Limb (tissue), 2 donors: ENCODE measurements at regions not wholly inside any gene's neighbourhood (a gene's known extent, or its start where the extent isn't known, plus 50 kb on each side); places are given as distances from the start of the nearest gene placed in this dataset.
"Not testable (repeated sequence)": the region's sequence is repeated elsewhere in the genome, so short reads cannot be mapped to it uniquely, and the experiment has no call there.

Experiments
- DNase-seq, 2 donors: peaks; one replicate each; pipeline ENCODE4 v3.0.0-alpha.2; 2016; ENCODE audit errors: extremely low spot score in 2 of 2

DNA sequence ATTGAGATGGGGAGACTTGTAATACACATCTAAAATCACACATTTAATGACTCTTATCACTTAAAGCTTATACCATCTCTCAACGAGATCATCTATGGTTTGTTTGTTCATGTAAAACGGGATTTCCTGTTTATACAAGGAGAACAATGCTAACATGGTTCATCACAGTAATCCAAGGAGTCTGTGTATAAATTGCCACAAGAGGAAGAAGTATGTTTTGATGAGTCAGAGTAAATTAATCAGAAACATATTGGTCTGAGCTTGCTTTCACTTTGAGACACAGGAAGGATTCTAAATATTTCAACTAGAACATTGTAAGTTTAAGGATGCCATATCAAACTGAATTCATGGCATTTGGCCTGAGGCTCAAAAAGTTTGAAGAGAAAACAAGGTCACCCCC, 594.1 kb downstream of the GLUD2 start:
- peak in 1 of 2 donors; percentile 1 for DNase-seq

DNA sequence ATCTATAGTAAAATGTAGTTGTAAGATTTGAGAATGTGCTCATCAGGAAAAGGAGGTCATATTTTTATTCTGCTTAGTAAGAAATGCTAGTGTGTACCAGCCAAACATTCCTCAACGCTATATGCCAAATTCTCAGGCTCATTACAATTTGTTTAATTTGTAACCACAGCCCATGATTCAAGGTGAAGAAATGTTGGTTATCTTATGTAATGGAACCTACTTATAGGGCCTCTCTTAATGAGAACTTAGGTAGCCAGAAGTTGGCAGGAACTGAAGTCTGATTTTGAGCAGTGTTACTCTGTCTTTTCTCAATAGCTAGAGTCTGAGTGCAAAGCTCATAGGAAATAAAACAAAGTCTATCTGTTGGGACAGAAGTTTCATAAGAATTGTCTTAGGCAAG, 595.0 kb downstream of the GLUD2 start:
- no peak for DNase-seq

DNA sequence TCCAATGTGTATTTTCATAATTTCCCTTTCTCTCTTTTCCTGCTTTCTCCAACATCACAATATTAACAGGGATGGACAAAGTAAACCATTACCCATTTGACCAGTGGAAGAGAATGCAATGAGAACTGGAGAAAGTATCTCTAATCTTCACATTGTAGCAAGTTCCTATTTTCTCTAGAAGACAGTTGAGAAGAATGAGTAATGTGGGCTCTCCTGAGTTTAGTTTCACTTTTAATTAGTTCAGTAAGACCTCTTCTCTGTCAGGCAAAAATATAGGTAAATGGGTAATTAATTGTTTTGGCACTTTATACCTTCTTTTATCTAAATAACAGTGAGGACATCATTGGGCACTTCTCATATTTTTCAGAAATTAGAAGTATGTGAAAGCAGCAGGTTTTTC, 602.0 kb downstream of the GLUD2 start:
- DNase-seq = no peak

DNA sequence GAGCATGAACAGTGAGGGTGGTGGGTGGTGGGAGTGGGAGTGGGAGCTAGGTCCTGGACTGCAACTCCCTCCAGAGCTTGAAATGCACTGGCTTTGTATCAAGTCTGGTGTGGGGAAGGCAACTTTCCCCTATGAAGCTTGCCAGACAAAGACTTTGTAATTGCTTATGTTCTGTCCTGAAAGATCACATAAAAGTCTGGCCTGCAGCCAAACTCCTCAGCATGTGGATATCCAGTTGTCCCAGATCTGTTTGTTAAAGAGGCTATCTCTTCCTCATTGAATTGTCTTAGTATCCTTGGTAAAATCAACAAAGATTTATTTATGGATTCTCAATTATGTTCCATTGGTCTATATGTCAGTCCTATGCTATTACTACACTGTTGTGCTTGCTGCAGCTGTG, 607.9 kb downstream of the GLUD2 start:
- DNase-seq = peak; percentile 1 to 17

DNA sequence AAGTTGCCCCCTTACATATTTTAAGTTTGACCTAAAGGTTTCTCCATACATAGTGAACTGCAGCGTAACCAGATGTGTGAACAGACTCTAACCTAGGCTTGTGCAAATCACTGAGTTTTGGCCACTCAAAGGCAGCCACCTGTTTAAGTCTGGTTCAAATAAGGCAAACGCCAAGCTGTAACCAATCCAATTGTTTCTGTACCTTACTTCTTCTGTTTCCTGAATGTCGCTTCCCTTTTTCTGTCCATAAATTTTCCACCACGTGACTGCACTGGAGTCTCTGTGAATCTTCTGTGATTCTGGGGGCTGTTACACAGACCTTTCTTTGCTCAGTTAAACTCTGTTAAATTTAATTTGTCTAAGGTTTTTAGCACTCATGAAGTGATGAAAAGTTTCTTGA, 618.8 kb downstream of the GLUD2 start:
- DNase-seq = no peak

DNA sequence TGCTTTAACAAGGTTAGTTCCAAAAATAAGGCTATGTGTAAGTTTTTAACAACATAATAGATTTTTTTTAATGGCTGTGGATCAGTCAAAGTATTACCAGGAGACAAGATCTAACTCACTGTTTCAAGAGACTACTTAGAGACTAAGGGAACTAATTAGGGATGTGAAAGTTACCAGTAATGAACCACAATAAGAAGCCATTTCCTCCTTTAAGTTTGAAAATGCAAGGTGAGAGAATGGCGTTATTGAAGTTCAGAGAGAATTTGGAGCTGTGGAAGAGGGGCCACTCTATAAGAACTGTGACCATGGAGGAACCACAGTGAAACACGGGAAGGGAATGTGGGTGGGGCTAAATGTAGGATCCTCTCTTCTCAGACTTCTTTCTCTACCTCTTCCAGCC, 624.2 kb downstream of the GLUD2 start:
- no peak for DNase-seq

DNA sequence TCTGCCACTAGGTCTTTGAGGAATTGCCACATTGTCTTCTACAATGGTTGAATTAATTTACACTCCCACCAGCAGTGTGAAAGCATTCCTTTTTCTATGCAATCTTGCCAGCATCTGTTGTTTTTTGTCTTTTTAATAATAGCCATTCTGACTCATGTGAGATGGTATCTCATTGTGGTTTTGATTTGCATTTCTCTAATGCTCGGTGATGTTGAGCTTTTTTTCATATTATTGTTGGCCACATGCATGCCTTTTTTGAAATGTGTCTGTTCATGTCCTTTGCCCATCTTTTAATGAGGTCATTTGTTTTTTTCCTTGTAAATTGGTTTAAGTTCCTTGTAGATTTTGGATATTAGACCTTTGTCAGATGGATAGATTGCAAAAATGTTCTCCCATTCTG, 661.8 kb downstream of the GLUD2 start:
- not testable (repeated sequence) for DNase-seq

DNA sequence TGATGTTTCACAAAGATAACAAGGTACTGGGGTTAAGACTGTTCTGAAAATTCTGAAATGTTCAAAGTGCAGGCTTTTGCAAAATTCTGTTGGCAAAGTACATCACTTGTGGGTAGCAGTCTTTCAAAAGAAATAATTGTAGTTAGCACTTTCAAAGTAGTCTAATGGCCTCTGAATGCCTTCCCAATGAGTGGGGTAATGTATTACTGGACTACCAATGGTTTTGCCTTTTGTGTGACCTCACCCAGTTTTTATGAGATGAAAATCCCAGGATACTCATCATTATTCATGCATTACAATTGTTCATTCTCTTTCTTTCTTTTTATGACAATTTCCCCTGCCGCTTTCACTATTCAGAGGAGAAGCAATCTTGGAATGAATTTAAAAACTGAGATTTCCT, 686.1 kb downstream of the GLUD2 start:
- DNase-seq = no peak

DNA sequence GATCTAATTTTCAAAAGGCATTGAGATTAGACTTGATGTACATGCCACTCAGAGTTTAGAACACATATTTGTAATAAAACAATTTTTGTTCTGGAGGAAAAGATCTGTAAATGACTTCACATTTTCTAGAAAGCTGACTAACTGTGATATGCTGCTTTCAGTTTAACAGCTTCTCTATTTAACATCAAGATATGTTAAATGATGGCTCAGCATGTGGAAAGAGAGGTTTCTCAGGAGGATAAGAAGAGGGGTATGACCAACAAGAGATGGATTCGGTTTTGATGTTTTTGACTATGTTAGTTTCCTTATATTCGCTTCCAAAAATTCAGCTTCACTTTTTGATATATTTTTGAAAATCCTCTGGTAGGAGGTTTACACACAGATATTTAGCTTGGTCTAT, 698.7 kb downstream of the GLUD2 start:
- no peak for DNase-seq

DNA sequence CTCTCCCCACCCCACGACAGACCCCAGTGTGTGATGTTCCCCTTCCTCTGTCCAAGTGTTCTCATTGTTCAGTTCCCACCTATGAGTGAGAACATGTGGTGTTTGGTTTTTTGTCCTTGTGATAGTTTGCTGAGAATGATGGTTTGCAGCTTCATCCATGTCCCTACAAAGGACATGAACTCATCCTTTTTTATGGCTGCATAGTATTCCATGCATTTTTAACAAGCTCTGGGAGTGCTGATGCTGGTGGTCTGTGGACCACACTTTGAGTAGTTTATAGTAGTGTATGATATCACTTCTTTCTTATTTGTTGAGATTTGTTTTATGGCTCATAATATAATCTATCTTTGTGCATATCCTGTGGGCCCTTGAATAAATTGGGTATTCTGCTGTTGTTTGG, 706.2 kb downstream of the GLUD2 start:
- not testable (repeated sequence) for DNase-seq

DNA sequence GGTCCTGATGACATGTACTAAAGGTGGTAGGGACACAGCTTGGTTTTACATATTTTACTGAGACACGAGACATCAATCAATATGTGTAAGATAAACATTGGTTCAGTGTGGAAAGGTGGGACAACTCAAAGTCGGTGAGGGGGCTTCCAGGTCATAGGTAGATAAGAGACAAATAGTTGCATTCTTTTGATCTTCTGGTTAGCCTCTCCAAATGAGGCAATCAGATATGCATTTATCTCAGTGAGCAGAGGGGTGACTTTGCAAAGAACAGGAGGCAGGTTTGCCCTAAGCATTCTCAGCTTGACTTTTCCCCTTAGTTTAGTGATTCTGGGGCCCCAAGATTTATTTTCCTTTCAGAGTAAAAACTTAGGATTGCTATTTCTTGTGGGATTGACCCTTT, 706.9 kb downstream of the GLUD2 start:
- no peak for DNase-seq

DNA sequence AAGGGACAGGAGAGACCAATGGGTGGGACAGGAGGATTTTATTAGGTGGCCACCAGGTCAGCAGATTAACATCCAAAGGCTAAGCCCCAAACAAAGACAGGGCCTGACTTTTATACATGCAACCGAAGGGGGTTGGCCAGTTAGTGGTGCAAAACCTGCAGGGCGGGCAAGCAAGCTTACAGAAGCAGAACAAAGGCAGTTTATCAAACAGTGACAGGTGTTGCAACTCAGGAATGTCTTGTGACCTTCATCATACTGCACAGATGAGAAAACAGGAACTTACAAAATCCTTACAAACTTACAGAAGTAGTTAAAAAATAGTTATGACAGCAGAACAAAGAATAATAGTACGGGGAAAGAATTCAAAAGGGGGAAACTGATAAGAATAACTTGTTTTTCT, 708.1 kb downstream of the GLUD2 start:
- DNase-seq = no peak

DNA sequence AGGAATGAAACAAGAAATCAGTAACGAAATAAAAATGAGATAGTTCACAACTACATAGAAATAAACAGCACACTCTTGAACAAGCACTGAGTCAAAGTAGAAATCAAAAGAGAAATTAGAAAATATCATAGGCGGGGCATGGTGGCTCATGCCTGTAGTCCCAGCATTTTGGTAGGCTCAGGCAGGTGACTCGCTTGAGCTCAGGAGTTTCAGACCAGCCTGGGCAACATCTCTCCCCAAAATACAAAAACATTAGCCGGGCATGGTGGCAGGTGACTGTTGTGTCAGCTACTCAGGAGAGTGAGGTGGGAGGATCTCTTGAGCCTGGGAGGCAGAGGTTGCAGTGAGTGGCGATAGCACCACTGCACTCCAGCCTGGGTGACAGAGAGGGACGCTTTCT, 714.4 kb downstream of the GLUD2 start:
- no peak for DNase-seq

DNA sequence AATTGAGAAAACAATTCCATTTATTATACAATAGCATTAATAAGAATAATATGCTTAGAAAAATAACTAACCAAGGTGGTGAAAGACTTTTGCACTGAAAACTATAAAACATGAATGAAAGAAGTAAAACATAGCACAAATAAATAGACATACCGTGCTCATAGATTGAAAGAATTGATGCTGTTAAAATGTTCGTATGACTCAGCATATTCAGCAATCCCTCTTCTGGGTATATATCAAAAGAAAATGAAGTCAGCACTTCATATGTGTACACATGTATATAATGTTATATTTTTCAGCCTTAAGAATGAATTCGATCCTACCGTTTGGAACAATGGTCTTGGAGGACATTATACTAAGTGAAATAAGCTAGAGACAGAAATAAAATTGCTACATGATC, 716.3 kb downstream of the GLUD2 start:
- no peak for DNase-seq

DNA sequence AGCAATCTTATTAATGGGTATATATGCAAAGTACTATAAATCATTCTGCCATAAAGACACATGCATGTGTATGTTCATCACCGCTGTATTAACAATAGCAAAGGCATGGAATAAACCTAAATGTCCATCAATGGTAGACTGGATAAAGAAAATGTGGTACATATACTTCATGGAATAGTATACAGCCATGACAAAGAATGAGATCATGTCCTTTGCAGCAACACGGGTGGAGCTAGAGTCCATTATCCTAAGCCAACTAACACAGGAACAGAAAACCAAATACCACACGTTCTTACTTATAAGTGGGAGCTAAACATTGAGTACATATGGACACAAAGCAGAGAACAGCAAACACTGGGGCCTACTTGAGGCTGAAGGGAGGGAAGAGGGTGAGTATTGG, 720.8 kb downstream of the GLUD2 start:
- DNase-seq = not testable (repeated sequence)

DNA sequence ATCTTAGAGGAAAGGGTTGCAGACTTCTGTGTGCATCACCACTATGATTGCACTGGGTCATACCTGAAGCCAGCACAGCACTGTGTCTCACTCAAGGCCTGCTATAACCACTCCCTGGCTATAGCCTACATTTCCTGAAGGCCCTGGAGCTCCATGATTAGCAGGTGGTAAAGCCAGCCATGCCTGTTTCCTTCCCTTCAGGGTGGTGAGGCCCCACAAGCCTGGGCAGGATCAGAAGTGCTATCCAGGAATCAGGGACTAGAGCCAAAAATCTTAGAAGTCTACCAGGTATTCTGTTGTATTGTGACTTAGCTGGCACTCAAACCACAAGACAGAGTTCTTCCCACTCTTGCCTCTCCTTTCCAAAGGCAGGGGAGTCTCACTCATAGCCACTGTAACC, 734.6 kb downstream of the GLUD2 start:
- DNase-seq = no peak

DNA sequence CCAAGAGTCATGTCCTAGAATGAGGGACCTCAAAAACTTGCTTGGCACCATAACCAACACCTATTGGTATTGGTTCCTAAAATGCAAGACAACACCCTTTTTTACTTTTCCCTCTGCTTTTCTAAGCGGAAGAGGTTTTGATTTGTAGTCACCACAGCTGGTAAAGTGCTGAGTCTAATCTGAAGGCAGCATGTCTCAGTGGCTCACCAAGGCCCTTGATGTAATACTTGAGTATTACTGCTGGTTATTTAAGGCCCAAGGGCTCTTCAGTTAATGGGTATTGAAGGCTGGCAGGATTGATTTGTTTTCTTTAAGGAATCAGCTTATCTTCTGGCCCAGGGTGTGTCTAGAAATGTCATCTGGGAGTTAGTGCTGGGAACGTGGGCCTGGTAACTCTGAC, 735.1 kb downstream of the GLUD2 start:
- no peak for DNase-seq

DNA sequence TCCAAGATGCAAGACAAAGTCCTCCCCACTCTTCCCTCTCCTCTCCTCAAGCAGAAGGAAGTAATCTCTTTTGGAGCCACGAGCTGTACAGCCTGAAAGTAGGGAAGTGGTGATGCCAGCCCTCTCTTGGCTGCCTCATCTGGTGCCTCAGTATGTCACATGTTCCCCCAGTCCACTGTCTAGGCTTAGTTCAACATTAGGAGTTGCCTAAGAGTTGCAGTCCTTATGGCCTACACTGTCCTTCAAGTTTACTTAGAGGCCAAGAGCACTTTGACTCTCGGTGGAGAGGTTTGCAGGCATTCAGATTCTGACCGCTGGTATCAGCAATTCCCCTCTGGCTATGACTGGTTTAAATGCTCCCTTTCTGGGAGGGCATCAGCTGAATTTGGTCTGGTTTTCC, 735.6 kb downstream of the GLUD2 start:
- no peak for DNase-seq

DNA sequence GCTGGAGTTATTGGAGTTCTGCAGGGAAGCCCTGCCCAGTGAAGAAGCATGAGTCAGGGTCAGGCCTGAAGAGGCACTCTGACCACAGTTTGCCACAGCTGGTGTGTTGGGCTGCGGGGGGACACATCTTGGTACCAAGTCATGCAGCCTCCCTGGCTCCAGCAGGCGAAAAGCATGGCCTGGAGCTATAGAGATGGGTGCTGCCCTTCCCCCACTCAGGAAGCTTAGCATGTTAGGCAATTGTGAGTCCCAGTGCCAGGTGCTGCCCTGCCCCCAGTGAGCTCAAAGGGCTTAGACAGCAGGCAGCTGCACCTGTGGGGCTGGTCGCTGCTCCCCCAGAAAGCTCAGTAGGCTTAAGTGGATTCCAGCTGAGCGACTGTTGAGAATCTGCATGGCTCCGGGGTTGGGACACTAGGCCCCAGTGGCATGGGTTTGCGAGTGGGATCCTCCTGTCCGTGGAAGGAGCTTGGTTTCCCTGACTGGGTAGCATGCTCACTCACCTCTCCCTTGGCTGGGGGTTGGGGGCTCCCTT, 755.5 kb downstream of the GLUD2 start:
- no peak for DNase-seq

DNA sequence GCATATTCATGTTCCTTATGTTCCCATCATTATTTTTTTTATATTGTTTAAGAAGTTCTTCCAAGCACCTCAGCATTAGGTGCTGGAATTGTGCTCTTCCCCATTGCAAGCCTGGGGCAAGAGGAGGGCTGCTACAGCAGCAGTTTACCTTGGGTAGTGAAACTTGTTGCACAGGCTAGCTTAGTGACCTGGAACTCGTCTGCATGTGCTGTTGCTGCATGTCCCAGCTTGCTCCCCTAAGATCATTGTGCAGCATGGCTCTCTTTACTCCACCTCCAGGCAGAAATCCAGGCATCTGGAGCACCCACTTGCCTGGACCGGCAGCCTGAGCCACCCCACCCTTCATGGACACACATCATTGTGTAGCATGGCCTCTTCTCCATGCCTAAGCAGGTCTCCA, 776.0 kb downstream of the GLUD2 start:
- DNase-seq = no peak

DNA sequence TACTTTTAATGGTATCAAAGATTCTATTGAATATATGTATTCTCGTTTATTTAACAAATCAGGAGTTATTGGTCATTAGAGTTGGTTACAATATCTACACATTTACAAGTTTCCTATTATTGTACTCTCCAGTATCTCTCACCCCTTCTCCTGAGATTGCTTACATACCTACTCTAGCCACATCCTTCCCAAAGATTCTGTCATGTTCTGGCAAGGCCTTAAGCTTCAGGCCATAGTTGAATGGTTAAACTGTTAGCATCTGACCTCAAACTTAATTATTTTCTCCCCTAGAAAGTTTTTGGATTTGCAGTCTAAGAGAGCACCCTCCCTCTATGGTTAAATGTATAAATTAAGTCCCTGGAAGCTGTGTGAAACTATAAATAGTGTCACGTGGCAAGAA, 784.2 kb downstream of the GLUD2 start:
- DNase-seq = no peak

DNA sequence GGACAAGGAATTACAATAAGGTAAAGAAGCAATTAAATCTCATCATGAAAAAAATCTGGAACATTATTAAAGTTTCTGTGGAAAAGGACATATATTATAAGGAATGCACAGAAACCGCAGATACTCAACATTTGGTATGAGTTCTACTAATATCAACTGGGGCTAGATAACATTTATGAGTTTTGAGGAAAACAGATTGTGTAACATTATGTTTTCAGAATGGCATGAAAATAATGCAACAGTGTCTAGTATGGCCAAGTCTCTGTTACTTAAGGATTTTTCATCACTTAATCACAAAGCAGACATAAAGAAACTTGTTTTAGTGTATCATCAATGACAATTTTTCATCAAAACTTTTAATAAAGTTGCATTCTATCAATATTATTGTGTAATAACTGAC, 785.0 kb downstream of the GLUD2 start:
- no peak for DNase-seq

DNA sequence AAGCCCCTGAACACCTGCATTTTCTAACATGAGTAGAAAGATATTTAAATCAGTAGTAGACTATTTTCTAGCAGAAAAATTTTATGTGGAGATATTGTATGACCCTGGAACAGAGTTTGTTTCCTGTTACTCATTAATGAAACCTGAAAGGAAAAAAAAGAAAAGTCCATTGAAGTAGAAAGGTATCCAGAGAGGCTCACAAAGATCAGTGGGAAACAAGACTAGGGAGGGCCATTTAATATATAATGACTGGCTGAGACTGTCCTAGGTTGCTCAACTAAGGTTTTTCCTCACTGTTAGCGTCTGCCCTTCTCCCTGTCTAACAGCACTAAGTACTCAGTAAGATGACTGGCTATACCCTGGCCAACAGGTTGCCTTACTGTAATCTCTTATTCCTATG, 788.6 kb downstream of the GLUD2 start:
- no peak for DNase-seq

DNA sequence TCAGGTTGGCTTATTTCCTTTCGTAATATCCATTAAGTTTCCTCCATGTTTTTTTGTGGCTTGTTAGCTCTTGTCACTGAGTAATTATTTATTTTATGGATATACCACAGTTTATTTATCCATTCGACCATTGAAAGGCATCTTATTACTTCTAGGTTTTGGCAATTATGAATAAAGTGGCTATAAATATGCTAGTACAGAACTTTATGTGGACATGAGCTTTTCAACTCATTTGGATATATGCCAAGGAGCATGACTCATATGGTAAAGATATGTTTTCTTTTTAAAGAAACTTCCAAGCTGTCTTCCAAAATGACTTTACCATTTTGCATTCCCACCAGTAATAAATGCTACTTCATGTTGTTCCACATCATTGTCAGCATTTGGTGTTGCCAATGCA, 803.6 kb downstream of the GLUD2 start:
- no peak for DNase-seq
